HG03520 (cell line): ENCODE measurements at regions not wholly inside any gene's neighbourhood (a gene's known extent, or its start where the extent isn't known, plus 50 kb on each side); places are given as distances from the start of the nearest gene placed in this dataset.

Experiments used
- ATAC-seq: cut with Tn5 transposase; IDR thresholded peaks from one replicate; pipeline ENCODE4 v1.9.1; 2021; ENCODE audit warnings: mild to moderate bottlenecking, moderate library complexity; ENCODE audit not compliant: unreplicated experiment

GRCh38 chr6:140581601-140582000 is 1207.2 kb upstream of the CITED2 start:
- no peak for ATAC-seq

- ATAC-seq, result no peak
Observed at GRCh38 chr6:140579918-140580317, 1205.5 kb upstream of the CITED2 start.

- no peak for ATAC-seq
Observed at GRCh38 chr6:140576004-140576555, 1201.6 kb upstream of the CITED2 start.

GRCh38 chr6:140572867-140573266 is 1198.4 kb upstream of the CITED2 start:
- no peak for ATAC-seq

GRCh38 chr6:140572129-140572528 is 1197.7 kb upstream of the CITED2 start:
- no peak for ATAC-seq

- ATAC-seq, result no peak
Observed at GRCh38 chr6:140571145-140571544, 1196.7 kb upstream of the CITED2 start.

GRCh38 chr6:140567466-140567865 is 1193.0 kb upstream of the CITED2 start:
- no peak for ATAC-seq

- ATAC-seq, result no peak
Observed at GRCh38 chr6:140566781-140567277, 1192.4 kb upstream of the CITED2 start.

GRCh38 chr6:140563728-140564127 is 1189.3 kb upstream of the CITED2 start:
- no peak for ATAC-seq

GRCh38 chr6:140561701-140562100 is 1187.3 kb upstream of the CITED2 start:
- ATAC-seq, result no peak

GRCh38 chr6:140560671-140561070 is 1186.2 kb upstream of the CITED2 start:
- no peak for ATAC-seq

GRCh38 chr6:140559458-140559857 is 1185.0 kb upstream of the CITED2 start:
- ATAC-seq, result no peak

GRCh38 chr6:140554421-140554820 is 1180.0 kb upstream of the CITED2 start:
- no peak for ATAC-seq

- ATAC-seq, result no peak
Observed at GRCh38 chr6:140548366-140548765, 1173.9 kb upstream of the CITED2 start.

- no peak for ATAC-seq
Observed at GRCh38 chr6:140546640-140547039, 1172.2 kb upstream of the CITED2 start.

- ATAC-seq, result no peak
Observed at GRCh38 chr6:140544431-140544830, 1170.0 kb upstream of the CITED2 start.

- peak; percentile 40 for ATAC-seq
Observed at GRCh38 chr6:140542863-140543262, 1168.4 kb upstream of the CITED2 start.

GRCh38 chr6:140541288-140541687 is 1166.8 kb upstream of the CITED2 start:
- ATAC-seq, result no peak

- no peak for ATAC-seq
Observed at GRCh38 chr6:140540743-140541142, 1166.3 kb upstream of the CITED2 start.

- no peak for ATAC-seq
Observed at GRCh38 chr6:140538926-140539325, 1164.5 kb upstream of the CITED2 start.

- no peak for ATAC-seq
Observed at GRCh38 chr6:140537834-140538705, 1163.6 kb upstream of the CITED2 start.

- ATAC-seq, result no peak
Observed at GRCh38 chr6:140537211-140537610, 1162.8 kb upstream of the CITED2 start.
